GM12865 (cell line): ENCODE measurements at regions not wholly inside any gene's neighbourhood (a gene's known extent, or its start where the extent isn't known, plus 50 kb on each side); places are given as distances from the start of the nearest gene placed in this dataset.

Source experiments
- DNase-seq: peaks from one replicate; pipeline ENCODE4 v3.0.0; 2010; ENCODE audit warnings: low read depth
- H3K4me3 ChIP-seq: 2 replicates; pipeline ENCODE4 v1.5.1; 2011; ENCODE audit warnings: mild to moderate bottlenecking, low read depth, low read length, control low read depth
- TF ChIP-seq, protein P1 (sequence below): IDR thresholded peaks from 2 replicates; pipeline ENCODE4 v1.5.1; 2011; ENCODE audit warnings: low read length, control low read depth, low read depth, inconsistent platforms; ENCODE audit not compliant: insufficient read depth; ENCODE audit errors: missing control alignments

DNA sequence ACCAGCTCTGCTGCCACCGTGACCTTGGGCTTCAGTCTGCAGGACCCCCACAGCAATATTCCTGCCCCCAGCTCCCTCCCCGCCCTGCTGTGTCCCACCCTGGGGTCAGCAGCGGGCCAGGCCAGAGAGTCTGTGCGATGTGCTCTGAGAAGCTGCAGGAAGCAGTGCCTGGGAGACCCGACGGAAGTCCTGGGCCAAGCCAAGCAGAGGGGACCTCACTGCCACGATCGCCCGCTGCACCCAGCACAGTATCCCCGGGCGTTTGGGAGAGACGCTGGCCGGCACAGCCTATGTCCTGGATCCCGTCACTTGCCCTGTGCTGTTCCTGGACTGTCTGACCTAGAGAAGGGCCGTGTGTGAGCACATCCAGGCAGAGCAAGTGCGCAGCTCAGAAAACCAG is 106.6 kb upstream of the TTC34 start:
- TF ChIP-seq, protein P1, sequence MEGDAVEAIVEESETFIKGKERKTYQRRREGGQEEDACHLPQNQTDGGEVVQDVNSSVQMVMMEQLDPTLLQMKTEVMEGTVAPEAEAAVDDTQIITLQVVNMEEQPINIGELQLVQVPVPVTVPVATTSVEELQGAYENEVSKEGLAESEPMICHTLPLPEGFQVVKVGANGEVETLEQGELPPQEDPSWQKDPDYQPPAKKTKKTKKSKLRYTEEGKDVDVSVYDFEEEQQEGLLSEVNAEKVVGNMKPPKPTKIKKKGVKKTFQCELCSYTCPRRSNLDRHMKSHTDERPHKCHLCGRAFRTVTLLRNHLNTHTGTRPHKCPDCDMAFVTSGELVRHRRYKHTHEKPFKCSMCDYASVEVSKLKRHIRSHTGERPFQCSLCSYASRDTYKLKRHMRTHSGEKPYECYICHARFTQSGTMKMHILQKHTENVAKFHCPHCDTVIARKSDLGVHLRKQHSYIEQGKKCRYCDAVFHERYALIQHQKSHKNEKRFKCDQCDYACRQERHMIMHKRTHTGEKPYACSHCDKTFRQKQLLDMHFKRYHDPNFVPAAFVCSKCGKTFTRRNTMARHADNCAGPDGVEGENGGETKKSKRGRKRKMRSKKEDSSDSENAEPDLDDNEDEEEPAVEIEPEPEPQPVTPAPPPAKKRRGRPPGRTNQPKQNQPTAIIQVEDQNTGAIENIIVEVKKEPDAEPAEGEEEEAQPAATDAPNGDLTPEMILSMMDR = no peak
- no peak for DNase-seq
- no peak overlapping the region for H3K4me3 ChIP-seq

DNA sequence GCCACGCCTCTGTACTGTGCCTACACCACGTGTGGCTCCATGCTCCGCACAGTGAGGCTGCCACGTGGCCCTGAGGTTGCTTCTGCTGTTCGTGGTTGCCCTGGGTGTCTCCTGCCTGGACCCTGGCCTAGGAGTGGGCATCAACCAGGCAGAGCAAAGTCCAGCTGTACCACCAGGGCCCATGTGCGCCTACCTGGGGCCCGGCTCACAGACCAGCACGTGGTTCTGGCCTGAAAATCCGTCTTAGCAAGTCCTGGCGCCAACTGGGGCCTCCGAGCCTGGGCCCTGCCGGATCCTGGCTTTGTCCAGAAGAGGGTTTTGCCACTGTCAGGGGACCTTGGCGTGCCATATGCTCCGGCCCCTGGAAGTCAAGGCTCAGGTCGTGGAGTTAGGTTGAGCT is 107.1 kb upstream of the TTC34 start:
- H3K4me3 ChIP-seq = no peak overlapping the region
- no peak for DNase-seq
- TF ChIP-seq, protein P1 = no peak

DNA sequence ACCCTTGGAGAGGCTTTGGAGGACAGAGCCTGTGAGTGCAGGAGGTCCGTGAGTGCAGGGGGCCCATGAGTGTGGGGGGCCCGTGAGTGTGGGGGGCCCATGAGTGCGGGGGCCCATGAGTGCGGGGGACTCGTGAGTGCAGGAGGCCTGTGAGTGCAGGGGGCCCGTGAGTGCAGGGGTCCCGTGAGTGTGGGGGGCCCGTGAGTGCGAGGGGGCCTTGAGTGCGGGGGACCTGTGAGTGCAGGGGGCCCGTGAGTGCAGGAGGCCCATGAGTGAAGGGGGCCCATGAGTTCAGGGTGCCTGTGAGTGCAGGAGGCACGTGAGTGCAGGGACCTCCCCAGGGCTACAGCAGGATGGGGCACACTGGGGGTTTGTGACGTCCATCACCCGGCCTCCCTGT is 108.3 kb upstream of the TTC34 start:
- H3K4me3 ChIP-seq = no peak overlapping the region
- TF ChIP-seq, protein P1 = no peak
- DNase-seq = no peak

DNA sequence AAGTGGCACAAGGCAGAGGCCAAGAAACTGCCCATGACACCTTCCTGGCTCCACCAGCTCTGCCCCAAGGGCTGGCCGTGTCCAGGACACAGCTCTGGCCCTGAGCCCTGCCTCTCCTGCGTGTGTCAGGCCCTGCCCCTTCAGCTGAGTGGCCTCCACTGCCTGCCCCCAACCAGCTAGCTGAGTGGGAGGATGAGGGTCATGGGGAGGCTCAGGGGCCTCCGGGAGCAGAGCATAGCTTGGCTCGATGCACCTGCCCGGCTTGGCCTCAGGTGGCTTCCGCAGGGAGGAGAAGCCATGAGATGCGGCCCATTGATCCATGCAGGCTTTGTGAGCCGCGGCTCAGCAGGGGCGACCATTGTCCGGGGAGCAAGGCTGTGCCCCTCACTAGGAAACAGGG is 108.7 kb upstream of the TTC34 start:
- no peak for DNase-seq
- TF ChIP-seq, protein P1 = no peak
- H3K4me3 ChIP-seq = no peak overlapping the region

DNA sequence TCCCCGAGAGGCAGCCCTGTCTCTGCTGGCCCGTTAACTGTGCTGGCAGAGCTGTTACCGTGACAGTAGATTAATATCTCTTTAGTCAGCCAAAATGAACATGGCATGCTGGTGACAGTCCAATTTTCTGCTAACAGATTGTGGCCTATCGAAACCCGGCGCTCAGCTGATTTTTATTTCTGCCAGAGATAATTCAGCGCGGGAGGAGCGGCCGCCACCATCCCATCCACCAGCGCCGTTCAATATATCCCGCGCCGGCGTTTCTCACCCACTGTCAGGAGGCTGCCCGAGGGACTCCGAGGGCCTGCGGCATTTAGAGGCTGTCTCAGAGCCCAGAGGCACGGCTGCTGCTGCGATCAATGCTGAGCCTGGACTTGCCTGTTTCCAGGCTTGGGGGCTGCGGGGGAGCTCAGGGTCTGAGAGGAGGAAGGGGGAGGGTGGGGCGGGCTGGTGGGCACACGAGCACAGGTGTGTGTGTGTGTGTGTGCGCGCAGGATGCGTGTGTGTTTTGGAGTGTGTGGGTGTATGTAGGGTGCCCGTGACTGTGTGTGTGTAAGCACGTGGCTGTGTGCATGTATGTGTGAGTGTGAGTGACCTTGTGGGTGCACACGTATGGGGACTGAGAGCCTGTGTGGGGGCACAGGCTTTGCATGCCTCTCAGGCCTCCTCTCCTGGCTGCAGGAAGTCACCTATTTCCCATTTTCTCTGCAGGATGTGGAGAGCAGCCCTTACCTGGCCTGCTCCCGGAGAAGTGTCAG is 109.7 kb upstream of the ACTRT2 start:
- no peak overlapping the region for H3K4me3 ChIP-seq
- DNase-seq = no peak
- TF ChIP-seq, protein P1 = no peak

GRCh38 chr1:2912424-2913061 is 108.7 kb upstream of the ACTRT2 start:
- TF ChIP-seq, protein P1 = no peak
- no peak overlapping the region for H3K4me3 ChIP-seq
- no peak for DNase-seq
